Right lobe of liver (tissue), 6 donors: ENCODE measurements at regions not wholly inside any gene's neighbourhood (a gene's known extent, or its start where the extent isn't known, plus 50 kb on each side); places are given as distances from the start of the nearest gene placed in this dataset.

ENCODE experiments used
- ATAC-seq, 4 donors: fragments of 200-7000 bp; cut with Tn5 transposase; one replicate each; pipeline ENCODE4 v1.9.1; 2020; ENCODE audit warnings: mild to moderate bottlenecking in 4 of 4, moderate library complexity in 4 of 4
- DNase-seq, 3 donors: peaks; one replicate each; pipeline ENCODE4 v3.0.0-alpha.2; 2020
- H3K27ac ChIP-seq, 3 donors: fragments of 200-600 bp; one replicate each; pipeline ENCODE4 v1.8.0; 2022
- H3K27me3 ChIP-seq, 2 donors: fragments of 200-600 bp; one replicate each; pipeline ENCODE4 v1.8.0; 2022
- H3K36me3 ChIP-seq, 4 donors: fragments of 200-600 bp; sonication (generic) in 1 of 4; one replicate each; pipeline versions ENCODE4 v1.5.1 to v1.8.0; 2017 to 2022; ENCODE audit warnings: control low read depth in 1 of 4
- H3K4me1 ChIP-seq, 4 donors: fragments of 200-600 bp; sonication (generic) in 1 of 4; one replicate each; pipeline versions ENCODE4 v1.5.1 to v1.8.0; 2017 to 2022; ENCODE audit warnings: control low read depth in 1 of 4
- H3K4me3 ChIP-seq, 3 donors: fragments of 200-600 bp; one replicate each; pipeline ENCODE4 v1.8.0; 2022
- H3K9me3 ChIP-seq, 4 donors: fragments of 200-600 bp; sonication (generic) in 1 of 4; one replicate each; pipeline versions ENCODE4 v1.5.1 to v1.8.0; 2017 to 2022; ENCODE audit warnings: control low read depth in 1 of 4
- CTCF ChIP-seq, 4 donors: fragments of 200-600 bp in 3 of 4; fragments of 450-650 bp in 1 of 4; IDR thresholded peaks; one replicate each; pipeline versions ENCODE4 v1.5.1 to v1.8.0; 2016 to 2022; ENCODE audit warnings: antibody characterized with exemption in 4 of 4, mild to moderate bottlenecking in 2 of 4
- POLR2A ChIP-seq: fragments of 450-650 bp; IDR thresholded peaks from one replicate; pipeline ENCODE4 v1.6.1; 2017; ENCODE audit warnings: antibody characterized with exemption, mild to moderate bottlenecking
- WGBS: methylation state at CpG from one replicate; pipeline ENCODE4 v1.1.6; 2018; ENCODE audit warnings: low coverage, low lambda C conversion rate; ENCODE audit not compliant: insufficient coverage; ENCODE audit errors: missing lambda C conversion rate; 5-methylcytosine and 5-hydroxymethylcytosine counted together
- intact Hi-C, 2 donors: fragments of 100-400 bp; cut with DNase I; formaldehyde crosslinking; loops; one replicate each; pipeline versions ENCODE4 v1.11.2 to v1.14.1; 2022
- donor health status: DM: no; HTN: yes; CAD: no.
- donor health status: DM: no; HTN: no; CAD: no.
- donor health status: DM: no; HTN: no; CAD: no.
- donor health status: DM: no; HTN: yes; CAD: no.
- donor health status: DM: no; HTN: yes; CAD: no.

GRCh38 chr1:219703368-219703639 lies 90.4 kb upstream of the ZC3H11B start:
- Histone ChIP-seq H3K36me3 (no peaks in the 10 kb centered on the region), H3K27me3 (no peaks in the 10 kb centered on the region), H3K9me3 (no peaks in the 10 kb centered on the region), H3K27ac (no peak overlapping the region), H3K4me3 (no peak overlapping the region), H3K4me1 (no peaks in the 10 kb centered on the region)
- TF ChIP-seq CTCF (IDR thresholded peaks at IDR 0.05) (no peak), POLR2A (no peak)
- DNase-seq (no peak), ATAC-seq (no peak)
- WGBS: 96% methylated on average over 3 of the region's 3 CpGs
- intact Hi-C loops: no loop called here

GRCh38 chr1:219701476-219701875 lies 88.6 kb upstream of the ZC3H11B start:
- WGBS: 90% methylated on average over 3 of the region's 3 CpGs
- no peaks in the 10 kb centered on the region for H3K9me3 ChIP-seq
- intact Hi-C loops: no loop called here
- no peak for DNase-seq
- H3K27ac ChIP-seq: no peak overlapping the region
- ATAC-seq: no peak
- no peaks in the 10 kb centered on the region for H3K27me3 ChIP-seq
- TF ChIP-seq POLR2A: no peak
- no peak for TF ChIP-seq CTCF (IDR thresholded peaks at IDR 0.05)
- H3K36me3 ChIP-seq: no peaks in the 10 kb centered on the region
- H3K4me3 ChIP-seq: no peak overlapping the region
- no peaks in the 10 kb centered on the region for H3K4me1 ChIP-seq

- TF ChIP-seq POLR2A (no peak), CTCF (IDR thresholded peaks at IDR 0.05) (no peak)
- H3K27me3 ChIP-seq: no peaks in the 10 kb centered on the region
- no peaks in the 10 kb centered on the region for H3K36me3 ChIP-seq
- no peaks in the 10 kb centered on the region for H3K4me1 ChIP-seq
- no peaks in the 10 kb centered on the region for H3K9me3 ChIP-seq
- H3K4me3 ChIP-seq: no peak overlapping the region
- no peak overlapping the region for H3K27ac ChIP-seq
- WGBS: 78% methylated on average over 3 of the region's 5 CpGs
- ATAC-seq: no peak
- no peak for DNase-seq
- intact Hi-C loops: no loop called here
Observed at GRCh38 chr1:219699870-219700269, 87.0 kb upstream of the ZC3H11B start.

DNA sequence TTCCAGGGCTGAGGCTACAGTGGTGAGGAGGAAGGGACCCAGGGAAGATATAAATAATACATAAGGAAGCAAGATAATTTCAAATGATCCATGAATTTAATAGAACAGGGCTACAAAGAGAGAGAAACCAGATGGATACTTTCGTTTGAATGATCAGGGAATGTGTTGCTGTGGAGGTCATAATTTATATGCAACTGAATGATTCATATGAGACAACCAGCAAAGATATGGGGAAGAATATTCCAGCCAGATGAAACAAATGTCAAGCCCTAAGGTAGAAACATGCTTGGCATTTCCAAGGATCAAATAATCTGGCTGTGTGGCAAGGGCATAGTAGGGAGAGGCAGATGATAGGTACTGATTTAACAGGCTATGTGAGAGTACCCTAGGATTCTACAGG lies 84.8 kb upstream of the ZC3H11B start:
- TF ChIP-seq POLR2A: no peak
- no peak for TF ChIP-seq CTCF (IDR thresholded peaks at IDR 0.05)
- 69% methylated on average over 1 of the region's 1 CpG for WGBS
- Histone ChIP-seq H3K9me3 (no peaks in the 10 kb centered on the region), H3K27ac (no peak overlapping the region), H3K36me3 (no peaks in the 10 kb centered on the region), H3K27me3 (no peaks in the 10 kb centered on the region), H3K4me3 (no peak overlapping the region), H3K4me1 (no peaks in the 10 kb centered on the region)
- ATAC-seq (no peak), DNase-seq (no peak)
- intact Hi-C loops: no loop called here

DNA sequence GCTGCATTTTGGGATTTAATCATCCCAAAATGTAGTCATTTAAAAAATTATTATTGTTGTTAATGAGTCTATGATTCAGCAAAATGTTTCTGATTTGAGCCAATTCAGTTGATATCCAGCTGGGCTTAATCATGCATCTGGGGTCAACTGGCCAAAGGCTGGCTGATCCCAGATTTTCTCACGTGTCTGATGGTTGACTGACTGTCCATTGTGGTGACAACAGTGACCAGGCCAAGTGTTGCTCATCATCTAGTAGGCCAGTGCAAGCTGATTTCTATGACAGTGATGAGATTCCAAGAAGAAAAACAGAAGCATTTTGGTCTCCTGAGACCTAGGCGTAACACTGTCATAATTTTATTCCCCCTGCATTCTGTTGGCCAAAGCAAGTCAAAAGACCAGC lies 80.1 kb upstream of the ZC3H11B start:
- ATAC-seq (no peak), DNase-seq (no peak)
- Histone ChIP-seq H3K36me3 (no peaks in the 10 kb centered on the region), H3K4me1 (no peaks in the 10 kb centered on the region), H3K9me3 (no peaks in the 10 kb centered on the region), H3K27ac (no peak overlapping the region), H3K27me3 (no peaks in the 10 kb centered on the region), H3K4me3 (no peak overlapping the region)
- no CpG with 5 or more reads among the region's 2 CpGs for WGBS
- TF ChIP-seq CTCF (IDR thresholded peaks at IDR 0.05): no peak
- no peak for TF ChIP-seq POLR2A
- intact Hi-C loops: no loop called here
